Keratinocyte (primary cell): ENCODE measurements at regions not wholly inside any gene's neighbourhood (a gene's known extent, or its start where the extent isn't known, plus 50 kb on each side); places are given as distances from the start of the nearest gene placed in this dataset.

Source experiments
- EZH2 ChIP-seq: IDR thresholded peaks from one replicate; pipeline ENCODE4 v1.6.1; 2012; ENCODE audit warnings: inconsistent platforms, mild to moderate bottlenecking, low read length, moderate library complexity
- TF ChIP-seq, protein P1 (sequence below), 3 experiments: IDR thresholded peaks in 1 of 3; conservative IDR thresholded peaks in 1 of 3; optimal IDR thresholded peaks in 1 of 3; 2 replicates in 2 of 3; 3 replicates in 1 of 3; pipeline versions ENCODE3 to v1.5.1; 2011; ENCODE audit warnings: low read length in 3 of 3, mild to moderate bottlenecking in 3 of 3, moderate library complexity in 2 of 3, control low read depth in 1 of 3, inconsistent platforms in 1 of 3; ENCODE audit not compliant: insufficient read depth in 2 of 3; ENCODE audit errors: extremely low read depth in 1 of 3

DNA sequence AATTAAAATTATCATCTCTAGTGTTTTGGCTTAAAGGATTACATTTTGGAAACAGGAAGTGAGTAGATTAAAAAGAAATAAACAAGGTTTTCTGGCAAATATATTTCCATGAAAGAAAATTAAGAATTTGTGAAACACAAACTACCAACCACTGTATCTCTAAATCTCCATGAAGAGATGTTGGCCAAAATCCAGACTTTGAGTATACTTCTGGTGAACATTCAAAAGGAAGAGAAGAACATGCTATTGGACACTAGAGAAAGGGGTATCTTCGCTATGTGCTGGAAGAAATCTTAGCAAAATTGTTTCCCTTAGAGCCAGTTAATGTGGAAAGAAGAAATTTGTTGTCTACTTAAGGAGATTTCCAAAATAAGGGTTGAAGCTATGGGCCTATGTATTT lies 710.4 kb upstream of the CTNND2 start:
- TF ChIP-seq, protein P1, sequence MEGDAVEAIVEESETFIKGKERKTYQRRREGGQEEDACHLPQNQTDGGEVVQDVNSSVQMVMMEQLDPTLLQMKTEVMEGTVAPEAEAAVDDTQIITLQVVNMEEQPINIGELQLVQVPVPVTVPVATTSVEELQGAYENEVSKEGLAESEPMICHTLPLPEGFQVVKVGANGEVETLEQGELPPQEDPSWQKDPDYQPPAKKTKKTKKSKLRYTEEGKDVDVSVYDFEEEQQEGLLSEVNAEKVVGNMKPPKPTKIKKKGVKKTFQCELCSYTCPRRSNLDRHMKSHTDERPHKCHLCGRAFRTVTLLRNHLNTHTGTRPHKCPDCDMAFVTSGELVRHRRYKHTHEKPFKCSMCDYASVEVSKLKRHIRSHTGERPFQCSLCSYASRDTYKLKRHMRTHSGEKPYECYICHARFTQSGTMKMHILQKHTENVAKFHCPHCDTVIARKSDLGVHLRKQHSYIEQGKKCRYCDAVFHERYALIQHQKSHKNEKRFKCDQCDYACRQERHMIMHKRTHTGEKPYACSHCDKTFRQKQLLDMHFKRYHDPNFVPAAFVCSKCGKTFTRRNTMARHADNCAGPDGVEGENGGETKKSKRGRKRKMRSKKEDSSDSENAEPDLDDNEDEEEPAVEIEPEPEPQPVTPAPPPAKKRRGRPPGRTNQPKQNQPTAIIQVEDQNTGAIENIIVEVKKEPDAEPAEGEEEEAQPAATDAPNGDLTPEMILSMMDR (optimal IDR thresholded peaks at IDR 0.05 in 1 of 3, IDR thresholded peaks at IDR 0.05 in 1 of 3, conservative IDR thresholded peaks at IDR 0.05 in 1 of 3; ENCODE audit: extremely low read depth in 1 of 3, insufficient read depth in 2 of 3, low read length in 3 of 3) = no peak
- TF ChIP-seq EZH2 = no peak
